Progenitor cell of endocrine pancreas (in vitro differentiated cells): ENCODE measurements at regions not wholly inside any gene's neighbourhood (a gene's known extent, or its start where the extent isn't known, plus 50 kb on each side); places are given as distances from the start of the nearest gene placed in this dataset.
"Not testable (repeated sequence)": the region's sequence is repeated elsewhere in the genome, so short reads cannot be mapped to it uniquely, and the experiment has no call there.

Experiments
- DNase-seq: peaks from one replicate; pipeline ENCODE4 v3.0.0; 2021; ENCODE audit warnings: low spot score; ENCODE audit not compliant: unreplicated experiment
- H3K27ac Mint-ChIP-seq: 2 replicates; pipeline ENCODE4 v1.8.0; 2021; ENCODE audit warnings: mild to moderate bottlenecking, moderate library complexity, mixed read lengths
- H3K27me3 Mint-ChIP-seq: 2 replicates; pipeline ENCODE4 v1.8.0; 2021; ENCODE audit warnings: mixed read lengths
- H3K36me3 Mint-ChIP-seq: 2 replicates; pipeline ENCODE4 v1.8.0; 2022; ENCODE audit warnings: mixed read lengths; ENCODE audit not compliant: insufficient read depth
- H3K4me1 Mint-ChIP-seq: 2 replicates; pipeline ENCODE4 v1.8.0; 2021; ENCODE audit warnings: low read depth, mixed read lengths
- H3K4me3 Mint-ChIP-seq: 2 replicates; pipeline ENCODE4 v1.8.0; 2021; ENCODE audit warnings: low read depth, mild to moderate bottlenecking, moderate library complexity, mixed read lengths
- H3K9me3 Mint-ChIP-seq: 2 replicates; pipeline ENCODE4 v1.8.0; 2021; ENCODE audit warnings: low read depth, mixed read lengths
- TF ChIP-seq, protein P1 (sequence below): fragments of 200-600 bp; sonication (generic); IDR thresholded peaks from one replicate; pipeline ENCODE4 v1.5.0; 2021; ENCODE audit warnings: antibody characterized with exemption, mild to moderate bottlenecking; ENCODE audit not compliant: unreplicated experiment

GRCh38 chr3:110017304-110017703 is 680.0 kb upstream of the DPPA4 start:
- H3K27me3 Mint-ChIP-seq: no peaks in the 10 kb centered on the region
- no peaks in the 10 kb centered on the region for H3K4me1 Mint-ChIP-seq
- DNase-seq: no peak
- TF ChIP-seq, protein P1, sequence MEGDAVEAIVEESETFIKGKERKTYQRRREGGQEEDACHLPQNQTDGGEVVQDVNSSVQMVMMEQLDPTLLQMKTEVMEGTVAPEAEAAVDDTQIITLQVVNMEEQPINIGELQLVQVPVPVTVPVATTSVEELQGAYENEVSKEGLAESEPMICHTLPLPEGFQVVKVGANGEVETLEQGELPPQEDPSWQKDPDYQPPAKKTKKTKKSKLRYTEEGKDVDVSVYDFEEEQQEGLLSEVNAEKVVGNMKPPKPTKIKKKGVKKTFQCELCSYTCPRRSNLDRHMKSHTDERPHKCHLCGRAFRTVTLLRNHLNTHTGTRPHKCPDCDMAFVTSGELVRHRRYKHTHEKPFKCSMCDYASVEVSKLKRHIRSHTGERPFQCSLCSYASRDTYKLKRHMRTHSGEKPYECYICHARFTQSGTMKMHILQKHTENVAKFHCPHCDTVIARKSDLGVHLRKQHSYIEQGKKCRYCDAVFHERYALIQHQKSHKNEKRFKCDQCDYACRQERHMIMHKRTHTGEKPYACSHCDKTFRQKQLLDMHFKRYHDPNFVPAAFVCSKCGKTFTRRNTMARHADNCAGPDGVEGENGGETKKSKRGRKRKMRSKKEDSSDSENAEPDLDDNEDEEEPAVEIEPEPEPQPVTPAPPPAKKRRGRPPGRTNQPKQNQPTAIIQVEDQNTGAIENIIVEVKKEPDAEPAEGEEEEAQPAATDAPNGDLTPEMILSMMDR: no peak
- H3K36me3 Mint-ChIP-seq: no peaks in the 10 kb centered on the region
- no peak overlapping the region for H3K27ac Mint-ChIP-seq
- no peaks in the 10 kb centered on the region for H3K9me3 Mint-ChIP-seq
- no peak overlapping the region for H3K4me3 Mint-ChIP-seq

- no peak overlapping the region for H3K27ac Mint-ChIP-seq
- H3K9me3 Mint-ChIP-seq: peaks cover 12% of the 10 kb centered on the region
- H3K36me3 Mint-ChIP-seq: no peaks in the 10 kb centered on the region
- no peaks in the 10 kb centered on the region for H3K4me1 Mint-ChIP-seq
- TF ChIP-seq, protein P1: no peak
- H3K27me3 Mint-ChIP-seq: no peaks in the 10 kb centered on the region
- no peak for DNase-seq
- no peak overlapping the region for H3K4me3 Mint-ChIP-seq
Measured at GRCh38 chr3:110021659-110022058, 684.3 kb upstream of the DPPA4 start.

DNA sequence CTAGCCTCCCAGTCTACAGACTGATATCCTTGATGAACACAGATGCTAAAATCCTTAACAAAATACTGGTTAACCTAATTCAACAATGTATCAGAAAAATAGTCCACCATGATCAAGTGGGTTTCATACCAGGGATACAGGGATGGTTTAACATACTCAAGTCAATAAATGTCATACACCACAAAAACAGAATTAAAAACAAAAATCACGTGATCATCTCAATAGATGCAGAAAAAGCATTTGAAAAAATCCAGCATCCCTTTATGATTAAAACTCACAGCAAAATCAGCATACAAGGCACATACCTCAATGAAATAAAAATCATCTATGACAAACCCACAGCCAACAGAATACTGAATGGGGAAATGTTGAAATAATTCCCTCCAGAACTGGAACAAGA is 685.7 kb upstream of the DPPA4 start:
- not testable (repeated sequence) for H3K27ac Mint-ChIP-seq, DNase-seq, H3K27me3 Mint-ChIP-seq, H3K36me3 Mint-ChIP-seq, H3K4me1 Mint-ChIP-seq, H3K4me3 Mint-ChIP-seq
- H3K9me3 Mint-ChIP-seq: peaks cover 12% of the 10 kb centered on the region

- no peak overlapping the region for H3K4me3 Mint-ChIP-seq
- no peaks in the 10 kb centered on the region for H3K27me3 Mint-ChIP-seq
- H3K36me3 Mint-ChIP-seq: no peaks in the 10 kb centered on the region
- DNase-seq: no peak
- H3K4me1 Mint-ChIP-seq: no peaks in the 10 kb centered on the region
- TF ChIP-seq, protein P1: no peak
- peaks cover 12% of the 10 kb centered on the region for H3K9me3 Mint-ChIP-seq
- H3K27ac Mint-ChIP-seq: no peak overlapping the region
Measured at GRCh38 chr3:110026421-110026820, 689.1 kb upstream of the DPPA4 start.

GRCh38 chr3:110027446-110028080 is 690.2 kb upstream of the DPPA4 start:
- no peak overlapping the region for H3K27ac Mint-ChIP-seq
- H3K4me3 Mint-ChIP-seq: no peak overlapping the region
- H3K27me3 Mint-ChIP-seq: no peaks in the 10 kb centered on the region
- DNase-seq: no peak
- no peaks in the 10 kb centered on the region for H3K36me3 Mint-ChIP-seq
- peaks cover 5% of the 10 kb centered on the region for H3K4me1 Mint-ChIP-seq
- TF ChIP-seq, protein P1: no peak
- H3K9me3 Mint-ChIP-seq: peaks cover 12% of the 10 kb centered on the region

DNA sequence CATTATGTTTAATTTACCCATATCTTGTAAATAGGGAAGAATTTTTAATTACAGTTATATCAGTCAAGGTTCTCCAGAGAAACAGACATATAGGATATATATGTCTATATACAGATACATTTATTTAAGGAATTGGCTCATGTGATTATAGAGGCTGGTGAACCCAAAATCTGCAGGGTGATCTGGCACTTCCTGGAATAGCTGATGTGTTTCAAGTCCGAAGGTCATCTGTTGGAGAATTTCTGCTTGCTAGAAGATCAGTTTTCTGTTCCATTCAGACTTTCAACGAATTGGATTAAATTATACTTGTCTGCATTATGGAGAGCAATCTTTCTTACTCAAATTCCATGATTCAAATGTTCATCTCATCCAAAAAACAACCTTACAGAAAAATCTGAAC is 694.6 kb upstream of the DPPA4 start:
- DNase-seq: no peak
- Mint-ChIP-seq H3K27ac (no peak overlapping the region), H3K4me1 (peaks cover 5% of the 10 kb centered on the region), H3K27me3 (no peaks in the 10 kb centered on the region), H3K4me3 (no peak overlapping the region), H3K9me3 (no peaks in the 10 kb centered on the region), H3K36me3 (no peaks in the 10 kb centered on the region)
- TF ChIP-seq, protein P1: no peak
